ENCODE measurements at regions not wholly inside any gene's neighbourhood (a gene's known extent, or its start where the extent isn't known, plus 50 kb on each side); places are given as distances from the start of the nearest gene placed in this dataset.

- TF ChIP-seq EZH2 (IDR thresholded peaks at IDR 0.05) (no peak), POLR2AphosphoS5 (IDR thresholded peaks at IDR 0.05; ENCODE audit: borderline replicate concordance, low read depth, low read length) (no peak), FOXP2 (optimal IDR thresholded peaks at IDR 0.05; ENCODE audit: control extremely low read depth, extremely low read length, insufficient read depth) (no peak)
Measured at GRCh38 chr14:28653521-28653920, 113.1 kb upstream of the FOXG1 start.
